GM23338 (cell line): ENCODE measurements at regions not wholly inside any gene's neighbourhood (a gene's known extent, or its start where the extent isn't known, plus 50 kb on each side); places are given as distances from the start of the nearest gene placed in this dataset.

Experiments used
- ATAC-seq: fragments of 200-7000 bp; cut with Tn5 transposase; 3 replicates; pipeline ENCODE4 v1.9.1; 2020
- DNase-seq: peaks from one replicate; pipeline ENCODE4 v3.0.0-alpha.2; 2015; ENCODE audit warnings: low spot score
- H2AFZ ChIP-seq: fragments of 200-600 bp; sonication (generic); 2 replicates; pipeline ENCODE4 v1.8.0; 2016; ENCODE audit warnings: antibody characterized with exemption, mild to moderate bottlenecking, moderate library complexity
- H3F3A ChIP-seq: fragments of 200-600 bp; sonication (generic); replicated peaks from 2 replicates; pipeline ENCODE4 v1.8.0; 2017; ENCODE audit warnings: antibody characterized with exemption, mixed run types, low read depth
- H3K27ac ChIP-seq: fragments of 200-600 bp; sonication (generic); 2 replicates; pipeline ENCODE4 v1.6.1; 2016; ENCODE audit warnings: low read depth
- H3K27me3 ChIP-seq: fragments of 200-600 bp; sonication (generic); 2 replicates; pipeline ENCODE4 v1.8.0; 2016; ENCODE audit warnings: mild to moderate bottlenecking, mixed run types, moderate library complexity; ENCODE audit not compliant: insufficient read depth
- H3K36me3 ChIP-seq: fragments of 200-600 bp; sonication (generic); 2 replicates; pipeline ENCODE4 v1.8.0; 2016; ENCODE audit warnings: mild to moderate bottlenecking; ENCODE audit not compliant: insufficient read depth
- H3K4me1 ChIP-seq: fragments of 200-600 bp; sonication (generic); 2 replicates; pipeline ENCODE4 v1.8.0; 2016; ENCODE audit warnings: mild to moderate bottlenecking, moderate library complexity; ENCODE audit not compliant: insufficient read depth
- H3K4me2 ChIP-seq: fragments of 200-600 bp; sonication (generic); 2 replicates; pipeline ENCODE4 v1.7.1; 2017; ENCODE audit warnings: mixed run types
- H3K4me3 ChIP-seq: fragments of 200-600 bp; sonication (generic); 2 replicates; pipeline ENCODE4 v1.6.1; 2016; ENCODE audit warnings: mixed run types
- H3K79me2 ChIP-seq: fragments of 200-600 bp; sonication (generic); replicated peaks from 2 replicates; pipeline ENCODE4 v1.8.0; 2017; ENCODE audit warnings: mild to moderate bottlenecking; ENCODE audit not compliant: insufficient read depth
- H3K9me2 ChIP-seq: fragments of 200-600 bp; sonication (generic); 2 replicates; pipeline ENCODE4 v1.8.0; 2017; ENCODE audit not compliant: insufficient read depth
- H4K20me1 ChIP-seq: fragments of 200-600 bp; sonication (generic); replicated peaks from 2 replicates; pipeline ENCODE4 v1.8.0; 2017; ENCODE audit warnings: mild to moderate bottlenecking; ENCODE audit not compliant: insufficient read depth
- H3K27ac Mint-ChIP-seq: 2 replicates; pipeline ENCODE4 v1.8.0; 2020; ENCODE audit warnings: inconsistent platforms, mild to moderate bottlenecking, moderate library complexity, mixed read lengths
- H3K27me3 Mint-ChIP-seq: 3 replicates; pipeline ENCODE4 v1.8.0; 2022; ENCODE audit warnings: low read depth, mild to moderate bottlenecking, moderate library complexity, mixed read lengths, inconsistent platforms; ENCODE audit not compliant: insufficient read depth, poor library complexity
- H3K36me3 Mint-ChIP-seq: 3 replicates; pipeline ENCODE4 v1.8.0; 2021; ENCODE audit warnings: low read depth, mild to moderate bottlenecking, inconsistent platforms, moderate library complexity, mixed read lengths
- H3K4me1 Mint-ChIP-seq: 3 replicates; pipeline ENCODE4 v1.8.0; 2020; ENCODE audit warnings: mild to moderate bottlenecking, inconsistent platforms, mixed read lengths
- H3K4me3 Mint-ChIP-seq: 3 replicates; pipeline ENCODE4 v1.8.0; 2021; ENCODE audit warnings: moderate library complexity, mild to moderate bottlenecking, inconsistent platforms, mixed read lengths
- H3K9me3 Mint-ChIP-seq: 3 replicates; pipeline ENCODE4 v1.8.0; 2020; ENCODE audit warnings: moderate library complexity, mild to moderate bottlenecking, inconsistent platforms, mixed read lengths
- CREB1 ChIP-seq: fragments of 250-450 bp; sonication (Bioruptor Pico); IDR thresholded peaks from 2 replicates; pipeline ENCODE4 v1.5.0; 2020; ENCODE audit warnings: low read depth, mild to moderate bottlenecking, moderate library complexity
- EZH2 ChIP-seq: fragments of 200-600 bp; sonication (generic); IDR thresholded peaks from one replicate; pipeline ENCODE4 v1.8.0; 2017; ENCODE audit warnings: antibody characterized with exemption, mild to moderate bottlenecking, low read depth; ENCODE audit not compliant: unreplicated experiment
- EZH2phosphoT487 ChIP-seq: fragments of 200-600 bp; sonication (generic); IDR thresholded peaks from one replicate; pipeline ENCODE4 v1.8.1; 2018; ENCODE audit warnings: antibody characterized with exemption; ENCODE audit not compliant: unreplicated experiment
- JUNB ChIP-seq: IDR thresholded peaks from one replicate; pipeline ENCODE4 v1.6.1; 2016; ENCODE audit warnings: antibody characterized with exemption; ENCODE audit not compliant: unreplicated experiment
- NANOG ChIP-seq: IDR thresholded peaks from 2 replicates; pipeline ENCODE4 v1.6.1; 2016; ENCODE audit warnings: antibody characterized with exemption, borderline replicate concordance
- POLR2AphosphoS5 ChIP-seq: IDR thresholded peaks from 2 replicates; pipeline ENCODE4 v1.6.1; 2016; ENCODE audit warnings: antibody characterized with exemption, low read depth
- STAT1 ChIP-seq: IDR thresholded peaks from one replicate; pipeline ENCODE4 v1.6.1; 2016; ENCODE audit warnings: antibody characterized with exemption; ENCODE audit not compliant: unreplicated experiment
- ZNF114 ChIP-seq: fragments of 250-450 bp; sonication (Bioruptor Pico); IDR thresholded peaks from 2 replicates; pipeline ENCODE4 v1.5.0; 2020; ENCODE audit warnings: mild to moderate bottlenecking, moderate library complexity
- ZNF331 ChIP-seq: fragments of 250-450 bp; sonication (Bioruptor Pico); IDR thresholded peaks from 2 replicates; pipeline ENCODE4 v1.5.0; 2020; ENCODE audit warnings: low read depth, mild to moderate bottlenecking, moderate library complexity
- TF ChIP-seq, protein P1 (sequence below): fragments of 250-450 bp; sonication (Bioruptor Pico); IDR thresholded peaks from 2 replicates; pipeline ENCODE4 v1.5.0; 2020; ENCODE audit warnings: mild to moderate bottlenecking, moderate library complexity
- TF ChIP-seq, protein P2 (sequence below): IDR thresholded peaks from 2 replicates; pipeline ENCODE4 v1.6.1; 2016; ENCODE audit warnings: antibody characterized with exemption
- TF ChIP-seq, protein P3 (sequence below): IDR thresholded peaks from one replicate; pipeline ENCODE4 v1.6.1; 2018; ENCODE audit warnings: antibody characterized with exemption; ENCODE audit not compliant: unreplicated experiment
- TF ChIP-seq, protein P4 (sequence below), 2 experiments: fragments of 200-600 bp in 1 of 2; sonication (generic) in 1 of 2; conservative IDR thresholded peaks; 2 replicates each; pipeline versions ENCODE4 v1.5.1 to v1.6.1; 2016 to 2017; ENCODE audit warnings: antibody characterized with exemption in 2 of 2, low read depth in 2 of 2, mild to moderate bottlenecking in 2 of 2, moderate library complexity in 1 of 2

DNA sequence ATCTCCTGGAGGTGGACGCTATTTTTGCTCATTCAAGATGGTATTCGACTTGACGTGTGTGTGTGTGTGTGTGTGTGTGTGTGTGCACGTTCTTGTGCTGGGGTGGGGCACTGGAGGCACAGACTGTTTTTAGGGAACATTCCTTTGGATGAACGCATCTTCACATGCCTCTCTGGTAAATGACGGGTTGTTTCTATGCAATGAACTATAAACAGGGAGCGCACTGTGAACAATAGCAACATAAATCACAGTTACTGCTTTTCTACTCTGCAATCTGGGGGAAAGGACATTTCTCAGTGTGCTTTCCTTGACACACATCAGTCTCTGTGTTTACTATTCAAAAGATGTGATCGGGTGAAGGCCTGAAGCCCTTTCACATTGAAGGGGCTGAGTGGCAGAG is 120.1 kb upstream of the PITRM1 start:
- DNase-seq (no peak), ATAC-seq (no peak)
- Histone ChIP-seq H2AFZ (no peak overlapping the region), H3K36me3 (no peaks in the 10 kb centered on the region), H3K79me2 (no peaks in the 10 kb centered on the region), H3K27me3 (no peaks in the 10 kb centered on the region), H3K4me1 (no peaks in the 10 kb centered on the region; the same call in 1 of the 2 replicates), H4K20me1 (no peaks in the 10 kb centered on the region), H3K4me3 (no peak overlapping the region), H3K4me2 (no peak overlapping the region), H3K9me2 (no peaks in the 10 kb centered on the region), H3K27ac (no peak overlapping the region), H3F3A (no peaks in the 10 kb centered on the region)
- H3K9me3 Mint-ChIP-seq = no peaks in the 10 kb centered on the region
- no peaks in the 10 kb centered on the region for H3K36me3 Mint-ChIP-seq
- TF ChIP-seq, protein P1, sequence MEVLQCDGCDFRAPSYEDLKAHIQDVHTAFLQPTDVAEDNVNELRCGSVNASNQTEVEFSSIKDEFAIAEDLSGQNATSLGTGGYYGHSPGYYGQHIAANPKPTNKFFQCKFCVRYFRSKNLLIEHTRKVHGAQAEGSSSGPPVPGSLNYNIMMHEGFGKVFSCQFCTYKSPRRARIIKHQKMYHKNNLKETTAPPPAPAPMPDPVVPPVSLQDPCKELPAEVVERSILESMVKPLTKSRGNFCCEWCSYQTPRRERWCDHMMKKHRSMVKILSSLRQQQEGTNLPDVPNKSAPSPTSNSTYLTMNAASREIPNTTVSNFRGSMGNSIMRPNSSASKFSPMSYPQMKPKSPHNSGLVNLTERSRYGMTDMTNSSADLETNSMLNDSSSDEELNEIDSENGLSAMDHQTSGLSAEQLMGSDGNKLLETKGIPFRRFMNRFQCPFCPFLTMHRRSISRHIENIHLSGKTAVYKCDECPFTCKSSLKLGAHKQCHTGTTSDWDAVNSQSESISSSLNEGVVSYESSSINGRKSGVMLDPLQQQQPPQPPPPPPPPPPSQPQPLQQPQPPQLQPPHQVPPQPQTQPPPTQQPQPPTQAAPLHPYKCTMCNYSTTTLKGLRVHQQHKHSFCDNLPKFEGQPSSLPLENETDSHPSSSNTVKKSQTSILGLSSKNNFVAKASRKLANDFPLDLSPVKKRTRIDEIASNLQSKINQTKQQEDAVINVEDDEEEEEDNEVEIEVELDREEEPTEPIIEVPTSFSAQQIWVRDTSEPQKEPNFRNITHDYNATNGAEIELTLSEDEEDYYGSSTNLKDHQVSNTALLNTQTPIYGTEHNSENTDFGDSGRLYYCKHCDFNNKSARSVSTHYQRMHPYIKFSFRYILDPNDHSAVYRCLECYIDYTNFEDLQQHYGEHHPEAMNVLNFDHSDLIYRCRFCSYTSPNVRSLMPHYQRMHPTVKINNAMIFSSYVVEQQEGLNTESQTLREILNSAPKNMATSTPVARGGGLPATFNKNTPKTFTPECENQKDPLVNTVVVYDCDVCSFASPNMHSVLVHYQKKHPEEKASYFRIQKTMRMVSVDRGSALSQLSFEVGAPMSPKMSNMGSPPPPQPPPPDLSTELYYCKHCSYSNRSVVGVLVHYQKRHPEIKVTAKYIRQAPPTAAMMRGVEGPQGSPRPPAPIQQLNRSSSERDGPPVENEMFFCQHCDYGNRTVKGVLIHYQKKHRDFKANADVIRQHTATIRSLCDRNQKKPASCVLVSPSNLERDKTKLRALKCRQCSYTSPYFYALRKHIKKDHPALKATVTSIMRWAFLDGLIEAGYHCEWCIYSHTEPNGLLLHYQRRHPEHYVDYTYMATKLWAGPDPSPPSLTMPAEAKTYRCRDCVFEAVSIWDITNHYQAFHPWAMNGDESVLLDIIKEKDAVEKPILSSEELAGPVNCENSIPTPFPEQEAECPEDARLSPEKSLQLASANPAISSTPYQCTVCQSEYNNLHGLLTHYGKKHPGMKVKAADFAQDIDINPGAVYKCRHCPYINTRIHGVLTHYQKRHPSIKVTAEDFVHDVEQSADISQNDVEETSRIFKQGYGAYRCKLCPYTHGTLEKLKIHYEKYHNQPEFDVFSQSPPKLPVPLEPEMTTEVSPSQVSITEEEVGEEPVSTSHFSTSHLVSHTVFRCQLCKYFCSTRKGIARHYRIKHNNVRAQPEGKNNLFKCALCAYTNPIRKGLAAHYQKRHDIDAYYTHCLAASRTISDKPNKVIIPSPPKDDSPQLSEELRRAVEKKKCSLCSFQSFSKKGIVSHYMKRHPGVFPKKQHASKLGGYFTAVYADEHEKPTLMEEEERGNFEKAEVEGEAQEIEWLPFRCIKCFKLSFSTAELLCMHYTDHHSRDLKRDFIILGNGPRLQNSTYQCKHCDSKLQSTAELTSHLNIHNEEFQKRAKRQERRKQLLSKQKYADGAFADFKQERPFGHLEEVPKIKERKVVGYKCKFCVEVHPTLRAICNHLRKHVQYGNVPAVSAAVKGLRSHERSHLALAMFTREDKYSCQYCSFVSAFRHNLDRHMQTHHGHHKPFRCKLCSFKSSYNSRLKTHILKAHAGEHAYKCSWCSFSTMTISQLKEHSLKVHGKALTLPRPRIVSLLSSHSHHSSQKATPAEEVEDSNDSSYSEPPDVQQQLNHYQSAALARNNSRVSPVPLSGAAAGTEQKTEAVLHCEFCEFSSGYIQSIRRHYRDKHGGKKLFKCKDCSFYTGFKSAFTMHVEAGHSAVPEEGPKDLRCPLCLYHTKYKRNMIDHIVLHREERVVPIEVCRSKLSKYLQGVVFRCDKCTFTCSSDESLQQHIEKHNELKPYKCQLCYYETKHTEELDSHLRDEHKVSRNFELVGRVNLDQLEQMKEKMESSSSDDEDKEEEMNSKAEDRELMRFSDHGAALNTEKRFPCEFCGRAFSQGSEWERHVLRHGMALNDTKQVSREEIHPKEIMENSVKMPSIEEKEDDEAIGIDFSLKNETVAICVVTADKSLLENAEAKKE = no peak
- TF ChIP-seq JUNB (no peak), EZH2 (no peak), NANOG (no peak), ZNF114 (CRISPR knock-in tag) (no peak), EZH2phosphoT487 (no peak), STAT1 (no peak), ZNF331 (CRISPR knock-in tag) (no peak), CREB1 (CRISPR knock-in tag) (no peak), POLR2AphosphoS5 (no peak)
- TF ChIP-seq, protein P2, sequence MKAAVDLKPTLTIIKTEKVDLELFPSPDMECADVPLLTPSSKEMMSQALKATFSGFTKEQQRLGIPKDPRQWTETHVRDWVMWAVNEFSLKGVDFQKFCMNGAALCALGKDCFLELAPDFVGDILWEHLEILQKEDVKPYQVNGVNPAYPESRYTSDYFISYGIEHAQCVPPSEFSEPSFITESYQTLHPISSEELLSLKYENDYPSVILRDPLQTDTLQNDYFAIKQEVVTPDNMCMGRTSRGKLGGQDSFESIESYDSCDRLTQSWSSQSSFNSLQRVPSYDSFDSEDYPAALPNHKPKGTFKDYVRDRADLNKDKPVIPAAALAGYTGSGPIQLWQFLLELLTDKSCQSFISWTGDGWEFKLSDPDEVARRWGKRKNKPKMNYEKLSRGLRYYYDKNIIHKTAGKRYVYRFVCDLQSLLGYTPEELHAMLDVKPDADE = no peak
- TF ChIP-seq, protein P3, sequence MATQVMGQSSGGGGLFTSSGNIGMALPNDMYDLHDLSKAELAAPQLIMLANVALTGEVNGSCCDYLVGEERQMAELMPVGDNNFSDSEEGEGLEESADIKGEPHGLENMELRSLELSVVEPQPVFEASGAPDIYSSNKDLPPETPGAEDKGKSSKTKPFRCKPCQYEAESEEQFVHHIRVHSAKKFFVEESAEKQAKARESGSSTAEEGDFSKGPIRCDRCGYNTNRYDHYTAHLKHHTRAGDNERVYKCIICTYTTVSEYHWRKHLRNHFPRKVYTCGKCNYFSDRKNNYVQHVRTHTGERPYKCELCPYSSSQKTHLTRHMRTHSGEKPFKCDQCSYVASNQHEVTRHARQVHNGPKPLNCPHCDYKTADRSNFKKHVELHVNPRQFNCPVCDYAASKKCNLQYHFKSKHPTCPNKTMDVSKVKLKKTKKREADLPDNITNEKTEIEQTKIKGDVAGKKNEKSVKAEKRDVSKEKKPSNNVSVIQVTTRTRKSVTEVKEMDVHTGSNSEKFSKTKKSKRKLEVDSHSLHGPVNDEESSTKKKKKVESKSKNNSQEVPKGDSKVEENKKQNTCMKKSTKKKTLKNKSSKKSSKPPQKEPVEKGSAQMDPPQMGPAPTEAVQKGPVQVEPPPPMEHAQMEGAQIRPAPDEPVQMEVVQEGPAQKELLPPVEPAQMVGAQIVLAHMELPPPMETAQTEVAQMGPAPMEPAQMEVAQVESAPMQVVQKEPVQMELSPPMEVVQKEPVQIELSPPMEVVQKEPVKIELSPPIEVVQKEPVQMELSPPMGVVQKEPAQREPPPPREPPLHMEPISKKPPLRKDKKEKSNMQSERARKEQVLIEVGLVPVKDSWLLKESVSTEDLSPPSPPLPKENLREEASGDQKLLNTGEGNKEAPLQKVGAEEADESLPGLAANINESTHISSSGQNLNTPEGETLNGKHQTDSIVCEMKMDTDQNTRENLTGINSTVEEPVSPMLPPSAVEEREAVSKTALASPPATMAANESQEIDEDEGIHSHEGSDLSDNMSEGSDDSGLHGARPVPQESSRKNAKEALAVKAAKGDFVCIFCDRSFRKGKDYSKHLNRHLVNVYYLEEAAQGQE = no peak
- TF ChIP-seq, protein P4, sequence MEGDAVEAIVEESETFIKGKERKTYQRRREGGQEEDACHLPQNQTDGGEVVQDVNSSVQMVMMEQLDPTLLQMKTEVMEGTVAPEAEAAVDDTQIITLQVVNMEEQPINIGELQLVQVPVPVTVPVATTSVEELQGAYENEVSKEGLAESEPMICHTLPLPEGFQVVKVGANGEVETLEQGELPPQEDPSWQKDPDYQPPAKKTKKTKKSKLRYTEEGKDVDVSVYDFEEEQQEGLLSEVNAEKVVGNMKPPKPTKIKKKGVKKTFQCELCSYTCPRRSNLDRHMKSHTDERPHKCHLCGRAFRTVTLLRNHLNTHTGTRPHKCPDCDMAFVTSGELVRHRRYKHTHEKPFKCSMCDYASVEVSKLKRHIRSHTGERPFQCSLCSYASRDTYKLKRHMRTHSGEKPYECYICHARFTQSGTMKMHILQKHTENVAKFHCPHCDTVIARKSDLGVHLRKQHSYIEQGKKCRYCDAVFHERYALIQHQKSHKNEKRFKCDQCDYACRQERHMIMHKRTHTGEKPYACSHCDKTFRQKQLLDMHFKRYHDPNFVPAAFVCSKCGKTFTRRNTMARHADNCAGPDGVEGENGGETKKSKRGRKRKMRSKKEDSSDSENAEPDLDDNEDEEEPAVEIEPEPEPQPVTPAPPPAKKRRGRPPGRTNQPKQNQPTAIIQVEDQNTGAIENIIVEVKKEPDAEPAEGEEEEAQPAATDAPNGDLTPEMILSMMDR (conservative IDR thresholded peaks at IDR 0.05; ENCODE audit: low read depth in 2 of 2) = no peak
- H3K4me3 Mint-ChIP-seq = no peak overlapping the region
- peaks cover 7% of the 10 kb centered on the region for H3K27me3 Mint-ChIP-seq
- no peak overlapping the region for H3K27ac Mint-ChIP-seq
- H3K4me1 Mint-ChIP-seq = peaks cover 16% of the 10 kb centered on the region
